Liver (tissue), 8 donors: ENCODE measurements at regions not wholly inside any gene's neighbourhood (a gene's known extent, or its start where the extent isn't known, plus 50 kb on each side); places are given as distances from the start of the nearest gene placed in this dataset.
"Not testable (repeated sequence)": the region's sequence is repeated elsewhere in the genome, so short reads cannot be mapped to it uniquely, and the experiment has no call there.

Experiments
- DNase-seq: peaks from one replicate; pipeline ENCODE4 v3.0.0-alpha.2; 2017; ENCODE audit warnings: low spot score
- H3K27ac ChIP-seq, 2 donors: one replicate each; pipeline ENCODE4 v1.7.0; 2013; ENCODE audit warnings: inconsistent platforms in 2 of 2, low read length in 2 of 2, control low read depth in 1 of 2, low read depth in 1 of 2, mild to moderate bottlenecking in 1 of 2
- H3K27me3 ChIP-seq, 4 donors: one replicate each; pipeline versions ENCODE4 v1.6.1 to v1.7.0; 2013; ENCODE audit warnings: low read length in 3 of 4, inconsistent platforms in 1 of 4, mild to moderate bottlenecking in 1 of 4, moderate library complexity in 1 of 4; ENCODE audit not compliant: control insufficient read depth in 4 of 4, insufficient read depth in 4 of 4
- H3K36me3 ChIP-seq, 4 donors: one replicate each; pipeline versions ENCODE4 v1.6.1 to v1.7.0; 2013; ENCODE audit warnings: low read length in 3 of 4, mild to moderate bottlenecking in 3 of 4, low read depth in 1 of 4, moderate library complexity in 1 of 4; ENCODE audit not compliant: control insufficient read depth in 4 of 4, insufficient read depth in 3 of 4
- H3K4me1 ChIP-seq, 4 donors: one replicate each; pipeline versions ENCODE4 v1.6.1 to v1.7.0; 2013; ENCODE audit warnings: low read length in 3 of 4, mild to moderate bottlenecking in 3 of 4, moderate library complexity in 1 of 4; ENCODE audit not compliant: control insufficient read depth in 4 of 4, insufficient read depth in 4 of 4
- H3K4me3 ChIP-seq, 3 donors: one replicate each; pipeline versions ENCODE4 v1.6.1 to v1.7.0; 2013; ENCODE audit warnings: low read length in 3 of 3, control low read depth in 1 of 3, low read depth in 1 of 3, mild to moderate bottlenecking in 1 of 3
- H3K9ac ChIP-seq, 2 donors: one replicate each; pipeline ENCODE4 v1.7.0; 2013; ENCODE audit warnings: low read length in 2 of 2, mild to moderate bottlenecking in 2 of 2, moderate library complexity in 2 of 2, control low read depth in 1 of 2, low read depth in 1 of 2
- H3K9me3 ChIP-seq, 4 donors: one replicate each; pipeline versions ENCODE4 v1.6.1 to v1.7.0; 2013; ENCODE audit warnings: low read length in 3 of 4; ENCODE audit not compliant: control insufficient read depth in 4 of 4
- ATF3 ChIP-seq: IDR thresholded peaks from 2 replicates; pipeline ENCODE4 v1.6.1; 2016; ENCODE audit warnings: antibody characterized with exemption
- EGR1 ChIP-seq, 2 donors: IDR thresholded peaks; 2 replicates each; pipeline ENCODE4 v1.6.1; 2016 to 2018; ENCODE audit warnings: antibody characterized with exemption in 2 of 2, low read depth in 2 of 2
- FOXA1 ChIP-seq: IDR thresholded peaks from 2 replicates; pipeline ENCODE4 v1.6.1; 2016; ENCODE audit warnings: antibody characterized with exemption
- FOXA2 ChIP-seq: IDR thresholded peaks from 2 replicates; pipeline ENCODE4 v1.6.1; 2016; ENCODE audit warnings: antibody characterized with exemption
- GABPA ChIP-seq, 2 donors: IDR thresholded peaks in 1 of 2; conservative IDR thresholded peaks in 1 of 2; 2 replicates each; pipeline ENCODE4 v1.6.1; 2016; ENCODE audit warnings: antibody characterized with exemption in 2 of 2, mild to moderate bottlenecking in 1 of 2, moderate library complexity in 1 of 2
- HNF4A ChIP-seq, 2 donors: conservative IDR thresholded peaks; 2 replicates each; pipeline ENCODE4 v1.6.1; 2016; ENCODE audit warnings: antibody characterized with exemption in 2 of 2, mild to moderate bottlenecking in 2 of 2
- HNF4G ChIP-seq: IDR thresholded peaks from 2 replicates; pipeline ENCODE4 v1.6.1; 2016; ENCODE audit warnings: antibody characterized with exemption
- JUND ChIP-seq, 2 donors: IDR thresholded peaks; 2 replicates each; pipeline ENCODE4 v1.6.1; 2016; ENCODE audit warnings: antibody characterized with exemption in 2 of 2
- MAX ChIP-seq: IDR thresholded peaks from 2 replicates; pipeline ENCODE4 v1.6.1; 2016; ENCODE audit warnings: antibody characterized with exemption
- NR2F2 ChIP-seq: IDR thresholded peaks from 2 replicates; pipeline ENCODE4 v1.6.1; 2016; ENCODE audit warnings: antibody characterized with exemption
- RAD21 ChIP-seq, 2 donors: IDR thresholded peaks; 2 replicates each; pipeline ENCODE4 v1.6.1; 2016; ENCODE audit warnings: antibody characterized with exemption in 2 of 2, mild to moderate bottlenecking in 2 of 2
- RXRA ChIP-seq, 2 donors: IDR thresholded peaks; 2 replicates each; pipeline ENCODE4 v1.6.1; 2017 to 2018; ENCODE audit warnings: antibody characterized with exemption in 2 of 2, mild to moderate bottlenecking in 1 of 2
- SP1 ChIP-seq: IDR thresholded peaks from 2 replicates; pipeline ENCODE4 v1.6.1; 2018; ENCODE audit warnings: antibody characterized with exemption, mild to moderate bottlenecking
- TAF1 ChIP-seq: conservative IDR thresholded peaks from 2 replicates; pipeline ENCODE4 v1.6.1; 2016; ENCODE audit warnings: antibody characterized with exemption, mild to moderate bottlenecking
- YY1 ChIP-seq: IDR thresholded peaks from 2 replicates; pipeline ENCODE4 v1.6.1; 2016; ENCODE audit warnings: antibody characterized with exemption, mild to moderate bottlenecking
- WGBS: extraction: QIAGEN DNeasy Blood & Tissue Kit; methylation state at CpG from one replicate; pipeline ENCODE4 v1.1.7; 2013; 5-methylcytosine and 5-hydroxymethylcytosine counted together
- TF ChIP-seq, protein P1 (sequence below): fragments of 150-350 bp; IDR thresholded peaks from 2 replicates; pipeline ENCODE4 v1.5.1; 2017; ENCODE audit warnings: improper control_type of control experiment, low read depth, low read length; ENCODE audit not compliant: missing input control
- TF ChIP-seq, protein P2 (sequence below): IDR thresholded peaks from 2 replicates; pipeline ENCODE4 v1.6.1; 2016; ENCODE audit warnings: antibody characterized with exemption
- TF ChIP-seq, protein P3 (sequence below): IDR thresholded peaks from 2 replicates; pipeline ENCODE4 v1.6.1; 2016; ENCODE audit warnings: antibody characterized with exemption, mild to moderate bottlenecking
- donor health status: healthy.
- donor health status: healthy.
- donor health status: healthy.
- donor health status: healthy.
- donor health status: healthy.

DNA sequence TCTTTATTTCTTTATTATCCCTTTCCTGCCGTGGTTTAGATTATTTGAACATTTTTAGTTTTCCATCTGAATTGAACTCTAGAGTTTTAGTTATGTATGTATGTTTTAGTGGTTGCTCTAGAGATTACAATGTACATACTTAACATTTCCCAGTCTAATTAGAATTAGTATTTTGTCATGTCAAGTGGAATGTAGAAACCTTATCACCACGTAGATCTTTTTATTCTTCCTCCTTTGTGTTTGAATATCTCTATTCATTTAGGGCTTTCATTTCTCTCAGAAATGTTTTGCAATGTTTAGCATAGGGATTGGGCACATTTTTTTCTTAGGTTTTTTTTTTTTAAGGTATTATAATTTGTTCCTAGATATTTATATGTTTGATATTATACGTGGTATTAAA, 73.1 kb upstream of the EZR start:
- Histone ChIP-seq H3K36me3 (no peaks in the 10 kb centered on the region), H3K27me3 (no peaks in the 10 kb centered on the region), H3K4me1 (no peaks in the 10 kb centered on the region), H3K9me3 (no peaks in the 10 kb centered on the region), H3K9ac (no peak overlapping the region), H3K27ac (no peak overlapping the region), H3K4me3 (no peak overlapping the region)
- 85% methylated on average over 3 of the region's 3 CpGs for WGBS
- TF ChIP-seq FOXA1 (no peak), NR2F2 (no peak), TAF1 (no peak), EGR1 (IDR thresholded peaks at IDR 0.05; ENCODE audit: low read depth in 2 of 2) (no peak), GABPA (IDR thresholded peaks at IDR 0.05 in 1 of 2, conservative IDR thresholded peaks at IDR 0.05 in 1 of 2) (no peak), MAX (no peak), ATF3 (no peak), RXRA (IDR thresholded peaks at IDR 0.05) (no peak), YY1 (no peak), JUND (IDR thresholded peaks at IDR 0.05) (no peak), SP1 (no peak), RAD21 (IDR thresholded peaks at IDR 0.05) (no peak), FOXA2 (no peak), HNF4A (conservative IDR thresholded peaks at IDR 0.05) (no peak), HNF4G (no peak)
- TF ChIP-seq, protein P1, sequence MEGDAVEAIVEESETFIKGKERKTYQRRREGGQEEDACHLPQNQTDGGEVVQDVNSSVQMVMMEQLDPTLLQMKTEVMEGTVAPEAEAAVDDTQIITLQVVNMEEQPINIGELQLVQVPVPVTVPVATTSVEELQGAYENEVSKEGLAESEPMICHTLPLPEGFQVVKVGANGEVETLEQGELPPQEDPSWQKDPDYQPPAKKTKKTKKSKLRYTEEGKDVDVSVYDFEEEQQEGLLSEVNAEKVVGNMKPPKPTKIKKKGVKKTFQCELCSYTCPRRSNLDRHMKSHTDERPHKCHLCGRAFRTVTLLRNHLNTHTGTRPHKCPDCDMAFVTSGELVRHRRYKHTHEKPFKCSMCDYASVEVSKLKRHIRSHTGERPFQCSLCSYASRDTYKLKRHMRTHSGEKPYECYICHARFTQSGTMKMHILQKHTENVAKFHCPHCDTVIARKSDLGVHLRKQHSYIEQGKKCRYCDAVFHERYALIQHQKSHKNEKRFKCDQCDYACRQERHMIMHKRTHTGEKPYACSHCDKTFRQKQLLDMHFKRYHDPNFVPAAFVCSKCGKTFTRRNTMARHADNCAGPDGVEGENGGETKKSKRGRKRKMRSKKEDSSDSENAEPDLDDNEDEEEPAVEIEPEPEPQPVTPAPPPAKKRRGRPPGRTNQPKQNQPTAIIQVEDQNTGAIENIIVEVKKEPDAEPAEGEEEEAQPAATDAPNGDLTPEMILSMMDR: no peak
- TF ChIP-seq, protein P2, sequence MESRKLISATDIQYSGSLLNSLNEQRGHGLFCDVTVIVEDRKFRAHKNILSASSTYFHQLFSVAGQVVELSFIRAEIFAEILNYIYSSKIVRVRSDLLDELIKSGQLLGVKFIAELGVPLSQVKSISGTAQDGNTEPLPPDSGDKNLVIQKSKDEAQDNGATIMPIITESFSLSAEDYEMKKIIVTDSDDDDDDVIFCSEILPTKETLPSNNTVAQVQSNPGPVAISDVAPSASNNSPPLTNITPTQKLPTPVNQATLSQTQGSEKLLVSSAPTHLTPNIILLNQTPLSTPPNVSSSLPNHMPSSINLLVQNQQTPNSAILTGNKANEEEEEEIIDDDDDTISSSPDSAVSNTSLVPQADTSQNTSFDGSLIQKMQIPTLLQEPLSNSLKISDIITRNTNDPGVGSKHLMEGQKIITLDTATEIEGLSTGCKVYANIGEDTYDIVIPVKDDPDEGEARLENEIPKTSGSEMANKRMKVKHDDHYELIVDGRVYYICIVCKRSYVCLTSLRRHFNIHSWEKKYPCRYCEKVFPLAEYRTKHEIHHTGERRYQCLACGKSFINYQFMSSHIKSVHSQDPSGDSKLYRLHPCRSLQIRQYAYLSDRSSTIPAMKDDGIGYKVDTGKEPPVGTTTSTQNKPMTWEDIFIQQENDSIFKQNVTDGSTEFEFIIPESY: no peak
- TF ChIP-seq, protein P3, sequence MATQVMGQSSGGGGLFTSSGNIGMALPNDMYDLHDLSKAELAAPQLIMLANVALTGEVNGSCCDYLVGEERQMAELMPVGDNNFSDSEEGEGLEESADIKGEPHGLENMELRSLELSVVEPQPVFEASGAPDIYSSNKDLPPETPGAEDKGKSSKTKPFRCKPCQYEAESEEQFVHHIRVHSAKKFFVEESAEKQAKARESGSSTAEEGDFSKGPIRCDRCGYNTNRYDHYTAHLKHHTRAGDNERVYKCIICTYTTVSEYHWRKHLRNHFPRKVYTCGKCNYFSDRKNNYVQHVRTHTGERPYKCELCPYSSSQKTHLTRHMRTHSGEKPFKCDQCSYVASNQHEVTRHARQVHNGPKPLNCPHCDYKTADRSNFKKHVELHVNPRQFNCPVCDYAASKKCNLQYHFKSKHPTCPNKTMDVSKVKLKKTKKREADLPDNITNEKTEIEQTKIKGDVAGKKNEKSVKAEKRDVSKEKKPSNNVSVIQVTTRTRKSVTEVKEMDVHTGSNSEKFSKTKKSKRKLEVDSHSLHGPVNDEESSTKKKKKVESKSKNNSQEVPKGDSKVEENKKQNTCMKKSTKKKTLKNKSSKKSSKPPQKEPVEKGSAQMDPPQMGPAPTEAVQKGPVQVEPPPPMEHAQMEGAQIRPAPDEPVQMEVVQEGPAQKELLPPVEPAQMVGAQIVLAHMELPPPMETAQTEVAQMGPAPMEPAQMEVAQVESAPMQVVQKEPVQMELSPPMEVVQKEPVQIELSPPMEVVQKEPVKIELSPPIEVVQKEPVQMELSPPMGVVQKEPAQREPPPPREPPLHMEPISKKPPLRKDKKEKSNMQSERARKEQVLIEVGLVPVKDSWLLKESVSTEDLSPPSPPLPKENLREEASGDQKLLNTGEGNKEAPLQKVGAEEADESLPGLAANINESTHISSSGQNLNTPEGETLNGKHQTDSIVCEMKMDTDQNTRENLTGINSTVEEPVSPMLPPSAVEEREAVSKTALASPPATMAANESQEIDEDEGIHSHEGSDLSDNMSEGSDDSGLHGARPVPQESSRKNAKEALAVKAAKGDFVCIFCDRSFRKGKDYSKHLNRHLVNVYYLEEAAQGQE: no peak
- DNase-seq: no peak

DNA sequence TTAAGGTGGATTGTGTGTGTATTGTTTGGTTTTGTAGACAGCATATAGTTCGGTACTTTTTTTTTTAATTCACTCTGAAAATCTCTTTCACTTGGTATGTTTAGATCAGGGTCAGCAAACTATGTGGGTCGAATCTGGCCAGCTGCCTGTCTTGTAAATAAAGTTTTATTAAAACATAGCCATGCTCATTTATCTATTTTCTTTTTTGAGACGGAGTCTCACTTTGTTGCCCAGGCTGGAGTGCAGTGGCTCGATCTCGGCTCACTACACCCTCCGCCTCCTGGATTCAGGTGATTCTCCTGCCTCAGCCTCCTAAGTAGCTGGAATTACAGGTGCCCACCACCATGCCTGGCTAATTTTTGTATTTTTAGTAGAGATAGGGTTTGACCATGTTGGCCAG, 72.4 kb upstream of the EZR start:
- H3K27me3 ChIP-seq, H3K4me3 ChIP-seq, H3K9me3 ChIP-seq, H3K36me3 ChIP-seq, H3K9ac ChIP-seq, DNase-seq, H3K4me1 ChIP-seq, H3K27ac ChIP-seq: not testable (repeated sequence)
- WGBS: 98% methylated on average over 6 of the region's 6 CpGs

- not testable (repeated sequence) for H3K4me1 ChIP-seq, H3K4me3 ChIP-seq, H3K9me3 ChIP-seq, H3K36me3 ChIP-seq, H3K27ac ChIP-seq, H3K9ac ChIP-seq, DNase-seq, H3K27me3 ChIP-seq
- 89% methylated on average over 8 of the region's 8 CpGs for WGBS
These were observed 69.0 kb upstream of the EZR start for GRCh38 chr6:158888171-158888570.

DNA sequence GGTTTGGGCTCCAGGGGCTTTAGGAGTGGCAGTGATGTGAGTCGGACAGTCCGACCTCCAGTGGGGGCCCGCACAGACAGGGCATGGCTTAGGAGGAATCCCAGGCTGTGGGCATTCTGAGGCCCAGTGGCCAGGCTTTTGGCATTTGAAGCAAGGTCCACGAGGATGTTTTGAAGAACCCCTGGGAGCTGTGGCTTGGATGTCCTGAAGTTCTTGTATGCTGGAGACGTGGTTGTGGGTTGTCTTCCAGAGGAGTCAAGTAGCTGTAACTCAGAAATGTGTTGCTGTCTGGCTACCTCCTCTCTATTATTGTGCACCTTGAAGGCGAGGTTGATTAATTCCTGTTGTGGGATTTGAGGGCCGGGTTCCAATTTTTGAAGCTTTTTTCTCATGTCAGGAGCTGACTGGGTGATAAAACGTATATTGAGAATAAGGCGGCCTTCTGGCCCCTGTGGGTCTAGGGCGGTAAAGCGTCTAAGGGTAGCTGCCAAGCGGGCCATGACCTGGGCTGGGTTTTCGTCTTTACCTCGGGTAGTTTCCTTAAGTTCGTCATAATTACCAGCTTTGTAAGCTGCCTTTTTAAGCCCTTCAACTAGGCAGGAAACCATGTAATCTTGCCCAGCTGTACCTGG, 67.3 kb upstream of the EZR start:
- not testable (repeated sequence) for H3K36me3 ChIP-seq, H3K27ac ChIP-seq, H3K9me3 ChIP-seq, H3K9ac ChIP-seq, H3K27me3 ChIP-seq, DNase-seq, H3K4me1 ChIP-seq, H3K4me3 ChIP-seq
- 92% methylated on average over 15 of the region's 15 CpGs for WGBS
